Tongue (tissue), 1 donor: ENCODE measurements at regions not wholly inside any gene's neighbourhood (a gene's known extent, or its start where the extent isn't known, plus 50 kb on each side); places are given as distances from the start of the nearest gene placed in this dataset.
"Not testable (repeated sequence)": the region's sequence is repeated elsewhere in the genome, so short reads cannot be mapped to it uniquely, and the experiment has no call there.

Experiments
- DNase-seq: peaks from one replicate; pipeline ENCODE4 v3.0.0-alpha.2; 2015

DNA sequence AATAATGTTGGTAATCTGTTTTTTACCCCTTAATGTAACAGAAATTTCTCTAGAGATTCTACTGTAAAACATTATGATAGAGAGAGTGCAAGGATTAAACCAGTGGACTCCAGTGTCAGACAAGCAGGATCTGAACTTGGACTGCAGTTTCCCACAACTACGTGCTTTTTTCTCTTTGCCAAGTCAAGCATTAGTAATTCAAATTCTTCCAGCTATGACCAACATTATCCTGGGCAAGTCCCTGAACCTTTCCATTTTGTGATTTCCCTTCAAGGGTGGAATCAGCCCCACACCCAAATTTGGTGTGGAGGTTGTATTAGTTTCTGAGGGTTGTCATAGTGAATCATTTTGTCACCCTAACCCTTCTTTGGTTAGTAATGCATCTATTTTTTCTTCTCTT lies 482.0 kb downstream of the ZNF516 start:
- DNase-seq = no peak

DNA sequence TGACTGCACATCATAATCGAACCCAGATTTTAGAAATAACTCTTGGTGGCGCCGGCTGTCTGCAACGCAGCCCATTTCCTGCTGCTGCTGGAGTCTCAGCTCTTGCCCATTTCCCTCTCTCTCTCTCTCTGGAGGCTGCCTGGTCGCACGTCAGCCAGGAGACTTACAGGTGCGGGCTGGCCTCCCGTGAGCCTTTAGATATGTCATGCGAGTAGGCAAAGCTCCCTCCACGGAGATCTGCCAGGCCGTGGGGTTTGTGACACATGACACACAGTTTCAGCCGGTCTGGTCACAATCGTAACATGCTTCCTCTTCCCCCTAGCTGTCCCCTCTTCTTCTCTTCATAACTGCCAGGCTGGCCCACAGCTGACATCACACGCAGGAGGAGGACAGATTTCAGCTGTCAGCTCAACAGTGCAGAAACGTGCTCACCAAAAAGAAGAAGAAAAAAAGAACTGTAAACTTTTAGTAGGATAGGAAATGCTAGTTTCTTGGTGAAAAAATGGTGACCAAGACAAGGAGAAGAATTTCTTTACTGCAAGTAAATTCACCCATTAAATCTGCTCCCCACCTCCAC lies 489.3 kb downstream of the ZNF516 start:
- peak; percentile 43 for DNase-seq

DNA sequence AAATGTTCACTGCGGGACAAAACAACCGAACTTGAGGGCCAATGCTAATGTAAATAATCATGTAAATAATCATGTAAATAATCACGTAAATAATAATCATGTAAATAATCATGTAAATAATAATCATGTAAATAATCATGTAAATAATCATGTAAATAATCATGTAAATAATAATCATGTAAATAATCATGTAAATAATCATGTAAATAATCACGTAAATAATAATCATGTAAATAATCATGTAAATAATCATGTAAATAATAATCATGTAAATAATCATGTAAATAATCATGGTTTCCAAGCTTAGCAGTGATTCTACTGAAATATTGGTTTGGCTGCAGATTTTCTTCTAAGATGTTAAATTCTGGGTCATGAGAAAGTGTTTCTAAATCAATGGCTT lies 507.1 kb downstream of the ZNF516 start:
- not testable (repeated sequence) for DNase-seq

DNA sequence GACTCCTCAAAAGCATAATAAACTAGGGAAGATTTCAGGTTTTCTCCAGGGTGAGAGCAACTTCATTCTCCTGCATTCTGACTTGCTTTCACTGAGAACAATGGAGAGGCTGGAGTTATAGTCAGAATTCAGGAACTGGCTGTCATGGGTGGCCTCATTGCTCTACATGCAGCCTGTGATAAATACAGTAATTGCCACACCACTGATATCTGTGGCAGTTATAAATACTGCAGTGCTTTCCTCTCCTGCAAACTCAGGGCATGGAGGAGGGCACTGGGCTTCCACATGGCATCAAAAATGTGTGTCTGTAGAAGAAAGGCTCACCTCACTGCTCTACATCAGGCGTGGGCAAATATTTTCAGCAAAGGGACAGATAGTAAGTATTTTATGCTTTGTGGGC lies 510.2 kb downstream of the ZNF516 start:
- DNase-seq = no peak

DNA sequence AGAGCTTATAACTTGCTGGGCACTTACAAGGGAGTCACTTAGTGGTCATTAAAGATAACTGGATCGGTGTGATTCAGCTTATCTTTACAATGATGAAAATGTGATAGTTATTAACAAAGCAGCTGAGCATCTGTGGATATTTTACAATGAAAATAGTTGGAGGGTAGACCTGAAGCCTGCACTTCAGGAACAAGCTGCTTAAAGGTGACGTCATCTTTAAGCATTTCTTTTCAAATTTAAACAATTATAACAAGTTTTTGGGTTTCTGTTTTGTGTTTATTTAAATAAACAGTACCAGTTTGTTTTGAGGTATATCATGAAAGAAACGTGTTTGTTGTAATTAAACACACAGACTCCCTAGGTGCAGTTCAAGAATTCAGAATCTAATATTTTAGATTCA lies 513.9 kb downstream of the ZNF516 start:
- no peak for DNase-seq

DNA sequence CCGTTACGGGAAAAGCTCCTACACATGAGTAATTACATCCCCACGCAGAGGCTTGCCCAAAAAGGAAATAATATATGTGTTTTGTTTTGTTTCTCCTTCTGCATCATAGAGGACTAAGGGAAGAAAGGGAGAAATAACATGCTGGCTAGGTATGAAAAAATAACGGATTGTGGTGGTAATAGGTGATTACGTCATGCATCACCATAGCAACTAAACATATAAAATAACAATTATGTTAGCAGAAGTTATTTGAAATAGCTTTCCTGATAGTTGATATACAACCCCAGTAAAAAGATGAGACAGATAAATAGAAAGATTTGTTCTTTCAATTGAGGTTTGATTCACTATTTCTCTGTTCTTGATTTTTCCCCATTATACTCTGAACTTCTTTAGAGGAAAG lies 518.0 kb downstream of the ZNF516 start:
- DNase-seq = peak; percentile 31

DNA sequence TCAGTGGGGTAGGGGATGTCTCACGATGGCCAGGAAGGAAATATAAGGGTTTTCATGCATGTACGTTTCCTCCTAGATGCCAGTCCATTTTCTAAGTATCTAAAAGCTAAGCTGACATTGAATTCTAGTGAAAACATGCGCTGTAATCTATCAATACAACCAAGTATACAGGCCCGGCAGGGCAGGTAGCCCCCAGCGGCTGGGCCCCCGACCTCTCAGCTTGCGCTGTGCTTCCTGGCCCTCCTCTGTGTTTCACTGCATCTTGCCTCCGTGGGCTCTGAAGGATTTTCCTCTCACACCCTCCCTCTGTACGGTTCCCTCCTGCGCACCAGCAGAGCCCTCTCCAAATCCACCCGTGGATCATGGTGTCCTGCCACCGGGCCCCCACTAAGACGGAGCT lies 524.8 kb downstream of the ZNF516 start:
- DNase-seq = no peak

DNA sequence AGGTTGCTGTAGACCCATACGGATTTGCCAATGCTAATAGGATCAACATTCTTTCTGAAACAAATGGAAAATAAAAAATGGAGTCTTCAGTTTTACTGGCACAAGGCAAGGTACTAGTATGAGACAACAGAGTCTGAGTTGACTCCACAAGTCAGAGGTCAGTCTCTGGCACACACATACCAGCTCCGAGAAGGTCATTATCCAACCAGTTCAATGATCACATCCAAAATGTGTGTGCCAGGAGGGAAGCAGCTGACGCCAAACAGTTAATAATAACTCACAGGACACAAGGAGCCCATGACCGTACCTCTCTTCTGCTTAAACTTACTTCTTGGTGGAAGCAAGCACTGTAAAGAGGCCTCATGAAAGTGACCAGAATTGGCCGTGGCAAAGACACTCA lies 528.6 kb downstream of the ZNF516 start:
- no peak for DNase-seq

DNA sequence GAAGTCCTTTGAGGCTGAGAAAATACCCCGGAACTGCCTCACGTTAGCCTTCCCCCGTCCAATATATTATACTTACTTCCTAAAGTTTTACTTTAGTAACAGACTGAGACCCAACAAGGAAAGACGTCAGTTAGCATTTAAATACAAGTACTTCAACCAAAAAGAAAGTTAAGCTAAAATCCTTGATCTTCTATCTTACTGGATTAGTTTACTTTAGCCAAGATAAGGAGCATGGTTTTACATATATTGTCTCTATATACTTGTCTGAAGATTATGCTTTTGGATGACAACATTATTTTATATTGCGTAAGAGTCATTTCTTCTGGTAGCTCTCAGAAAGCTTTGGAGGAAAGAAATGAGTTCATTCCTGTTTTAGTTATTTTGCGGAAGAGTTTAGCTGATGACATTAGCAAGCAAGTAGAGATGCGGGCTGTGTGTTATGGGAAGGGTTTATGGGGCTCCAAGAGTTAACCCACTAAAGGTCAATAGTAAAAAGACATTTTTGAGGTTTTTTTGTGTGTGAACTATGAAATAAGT lies 532.9 kb downstream of the ZNF516 start:
- DNase-seq = no peak

DNA sequence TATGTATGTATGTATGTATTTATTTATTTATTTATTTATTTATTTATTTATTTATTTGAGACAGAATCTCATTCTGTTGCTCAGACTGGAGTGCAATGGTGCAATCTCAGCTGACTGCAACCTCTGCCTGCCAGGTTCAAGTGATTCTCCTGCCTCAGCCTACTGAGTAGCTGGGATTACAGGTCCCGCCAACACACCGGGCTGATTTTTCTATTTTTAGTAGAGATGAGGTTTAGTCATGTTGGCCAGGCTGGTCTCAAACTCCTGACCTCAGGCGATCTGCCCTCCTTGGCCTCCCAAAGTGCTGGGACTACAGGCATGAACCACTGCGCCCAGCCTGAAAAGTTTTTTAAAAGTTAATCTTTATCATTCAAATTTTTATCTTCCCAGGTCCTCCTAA lies 532.9 kb upstream of the SMIM21 start:
- not testable (repeated sequence) for DNase-seq

DNA sequence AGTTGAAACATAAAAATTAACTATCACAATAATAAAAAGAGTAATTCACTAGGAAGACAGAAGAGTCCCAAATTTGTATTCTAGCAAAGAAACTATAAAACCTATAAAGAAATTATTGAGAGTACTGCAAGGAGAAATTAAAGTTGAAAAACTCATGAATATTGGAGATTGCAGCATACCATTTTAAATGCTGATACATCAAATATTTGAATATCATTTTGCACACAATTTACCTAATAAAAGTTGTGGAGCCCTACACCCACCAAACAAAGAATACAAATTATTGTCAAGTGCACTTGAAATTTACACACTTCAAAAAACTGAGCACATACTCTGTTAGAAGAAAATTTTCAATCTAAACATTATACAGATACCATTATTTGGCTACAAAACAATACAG lies 531.6 kb upstream of the SMIM21 start:
- no peak for DNase-seq

DNA sequence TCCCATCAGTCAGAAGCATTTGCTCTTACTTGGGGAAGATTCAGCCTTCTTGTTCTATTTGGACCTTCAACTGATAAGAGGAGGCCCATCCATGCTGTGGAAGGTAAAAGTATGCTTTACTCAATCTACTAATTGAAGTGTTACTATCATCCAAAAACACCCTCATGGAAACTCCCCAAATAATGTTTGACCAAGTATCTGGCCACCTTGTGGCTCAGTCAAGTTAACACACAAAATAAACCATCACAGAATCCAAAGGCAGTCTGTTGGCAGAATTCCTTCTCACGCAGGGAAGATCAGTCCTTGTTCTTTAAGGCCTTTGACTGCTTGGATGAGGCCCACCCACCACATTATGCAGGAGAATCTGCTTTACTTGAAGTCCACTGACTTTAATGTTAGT lies 531.2 kb upstream of the SMIM21 start:
- DNase-seq = no peak

DNA sequence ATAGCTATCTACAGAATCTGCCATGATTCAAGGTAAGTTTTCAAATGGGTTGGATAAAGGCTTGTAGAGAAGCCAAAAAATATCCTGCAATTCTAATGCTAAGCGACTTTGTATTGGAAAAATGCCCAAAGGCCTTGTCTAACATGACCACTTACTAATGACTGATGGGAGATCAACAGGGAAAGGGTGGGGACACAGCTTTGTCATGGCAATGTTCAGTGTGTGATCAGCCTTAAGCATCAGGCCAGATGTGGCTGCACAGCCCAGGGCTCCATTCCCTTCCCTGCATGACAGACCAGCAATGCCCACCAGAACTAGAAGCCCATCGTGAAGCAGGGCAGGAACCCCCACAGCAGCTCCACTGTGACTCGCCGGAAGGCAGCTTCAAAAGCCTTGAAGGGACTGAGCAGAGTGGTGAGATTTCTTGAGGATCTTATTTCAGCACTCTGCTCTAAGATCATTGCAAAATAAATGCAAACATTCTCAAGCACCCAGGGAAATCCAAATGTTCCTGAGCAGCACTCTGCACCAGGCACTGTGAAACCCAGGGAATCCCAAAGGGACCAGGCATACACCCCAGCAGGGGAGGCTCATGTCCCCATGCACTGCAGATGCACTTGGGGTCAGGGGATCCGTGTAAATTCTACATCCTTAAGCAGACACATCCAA lies 517.9 kb upstream of the SMIM21 start:
- DNase-seq = no peak

DNA sequence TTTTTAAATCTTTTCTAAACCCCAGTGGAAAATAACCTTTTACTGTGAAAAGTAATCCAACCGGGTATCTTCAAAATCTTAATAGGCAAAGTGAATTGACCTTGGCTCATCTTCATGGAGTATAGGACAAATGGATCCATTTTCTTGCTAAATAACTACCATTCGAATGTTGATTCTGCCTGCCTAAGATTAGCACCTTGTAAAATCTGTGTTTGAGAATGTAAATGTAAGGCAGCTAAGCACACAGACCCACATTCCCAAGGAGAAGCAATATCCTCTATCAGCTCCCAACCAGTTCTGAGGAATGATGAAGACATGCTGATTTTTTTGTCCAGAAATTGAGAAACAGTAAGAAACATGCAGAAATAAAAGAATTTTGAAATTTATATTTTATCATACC lies 509.8 kb upstream of the SMIM21 start:
- DNase-seq = no peak

DNA sequence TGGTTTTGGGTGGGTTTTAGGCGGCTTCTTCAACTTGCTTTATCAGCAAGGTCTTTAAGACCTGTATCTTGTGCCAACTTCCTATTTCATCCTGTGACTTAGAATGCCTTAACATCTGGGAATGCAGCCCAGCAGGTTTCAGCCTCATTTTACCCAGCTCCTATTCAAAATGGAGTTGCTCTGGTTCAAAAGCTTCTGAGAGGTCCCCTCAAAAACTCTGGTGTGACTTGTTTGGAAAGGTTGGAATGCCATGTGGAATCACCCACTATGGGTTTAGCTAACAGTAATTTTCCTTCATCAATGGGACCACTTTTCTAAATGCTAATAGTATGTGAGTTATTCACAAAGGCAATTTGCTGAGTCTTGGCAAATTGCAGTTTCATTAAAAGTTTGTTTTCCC lies 509.4 kb upstream of the SMIM21 start:
- no peak for DNase-seq

DNA sequence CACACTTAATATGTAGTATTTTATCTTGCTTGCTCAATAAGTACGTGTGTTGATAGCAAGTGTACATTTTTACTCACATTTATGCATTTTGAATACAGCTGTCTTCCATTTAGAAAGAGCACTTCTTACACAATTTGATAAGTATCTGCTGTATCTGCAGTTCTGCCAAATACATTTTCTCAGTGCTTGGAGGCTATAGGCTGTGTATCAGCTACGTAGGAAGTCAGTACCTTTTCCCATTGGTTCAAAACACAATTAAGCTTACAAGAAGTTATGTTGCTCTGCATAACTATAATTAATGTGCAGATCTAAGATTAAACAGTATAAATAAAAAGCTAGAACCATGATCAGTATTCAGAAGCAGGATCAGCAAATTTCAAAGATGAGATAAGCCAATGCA lies 503.6 kb upstream of the SMIM21 start:
- DNase-seq = no peak

DNA sequence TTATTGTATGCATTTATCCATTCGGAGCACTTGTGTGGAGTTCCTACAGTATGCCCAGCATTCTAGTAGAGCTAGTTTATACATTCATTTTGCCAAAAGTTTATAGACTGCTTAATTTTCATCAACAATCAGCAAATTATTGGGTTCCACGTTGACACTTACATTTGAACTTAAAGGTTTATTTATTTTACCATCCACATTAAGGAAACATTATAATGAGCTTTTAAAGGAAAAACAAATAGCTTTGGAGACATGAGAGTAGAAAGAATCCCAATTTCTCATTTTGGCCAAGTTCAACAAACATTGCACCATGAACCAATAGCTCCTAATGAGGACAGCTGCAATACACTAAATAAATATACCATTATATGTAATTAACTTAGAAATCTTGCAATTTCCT lies 501.2 kb upstream of the SMIM21 start:
- DNase-seq = no peak

DNA sequence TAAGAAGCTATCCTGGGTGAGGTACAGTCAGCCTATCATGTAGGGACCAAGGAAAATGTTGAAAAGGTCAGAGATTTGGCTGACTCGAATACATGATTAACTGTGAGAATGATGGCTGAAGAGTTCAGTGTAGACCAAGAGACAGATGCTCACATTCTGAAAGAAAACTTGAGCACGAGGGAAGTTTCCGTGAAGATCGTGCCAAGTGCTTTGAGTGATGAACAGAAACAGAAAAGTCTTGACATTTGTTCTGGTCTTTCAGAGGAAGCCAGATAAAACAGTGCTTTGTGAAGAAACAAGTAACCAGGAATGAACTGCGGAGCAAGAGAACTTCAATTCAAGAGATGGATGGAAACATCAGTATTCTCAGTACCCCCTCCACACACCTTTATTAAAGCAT lies 500.3 kb upstream of the SMIM21 start:
- no peak for DNase-seq

DNA sequence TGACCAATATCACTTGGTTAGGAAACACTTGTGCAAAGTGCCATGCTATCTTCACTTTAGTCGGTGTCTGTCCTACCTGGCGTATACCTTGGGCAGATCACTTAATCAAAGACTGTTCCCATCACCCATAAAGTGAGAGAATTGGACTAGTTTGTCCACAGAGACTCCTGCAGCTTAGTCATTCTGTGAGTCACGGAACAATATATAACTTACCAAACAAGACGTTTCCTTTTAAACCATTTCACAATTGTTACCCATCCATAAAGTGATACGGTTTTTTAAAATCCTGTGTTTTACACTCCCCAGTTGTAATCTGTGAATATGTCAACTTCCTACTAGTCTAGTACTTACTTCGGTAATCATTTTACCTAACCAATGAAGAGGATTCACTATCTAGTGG lies 499.3 kb upstream of the SMIM21 start:
- DNase-seq = no peak

DNA sequence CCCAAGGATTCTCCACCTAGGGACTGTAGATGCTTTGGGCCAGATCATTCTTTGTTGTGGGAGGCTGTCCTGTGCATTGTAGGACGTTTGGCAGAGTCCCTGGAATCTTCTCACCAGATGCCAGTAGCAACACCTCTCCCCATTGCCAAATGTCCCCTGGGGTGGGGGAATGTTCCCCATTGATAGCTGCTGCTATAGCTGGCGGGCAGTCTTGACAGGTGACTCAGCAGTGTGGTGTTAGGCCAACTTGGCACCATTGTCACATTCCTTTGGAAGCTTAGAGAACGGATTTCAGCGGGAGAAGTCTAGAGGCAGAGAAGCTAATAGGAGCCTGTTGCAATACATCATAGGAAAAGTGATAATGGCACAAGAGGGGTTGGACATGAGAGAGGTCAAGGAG lies 495.7 kb upstream of the SMIM21 start:
- peak; percentile 68 for DNase-seq

DNA sequence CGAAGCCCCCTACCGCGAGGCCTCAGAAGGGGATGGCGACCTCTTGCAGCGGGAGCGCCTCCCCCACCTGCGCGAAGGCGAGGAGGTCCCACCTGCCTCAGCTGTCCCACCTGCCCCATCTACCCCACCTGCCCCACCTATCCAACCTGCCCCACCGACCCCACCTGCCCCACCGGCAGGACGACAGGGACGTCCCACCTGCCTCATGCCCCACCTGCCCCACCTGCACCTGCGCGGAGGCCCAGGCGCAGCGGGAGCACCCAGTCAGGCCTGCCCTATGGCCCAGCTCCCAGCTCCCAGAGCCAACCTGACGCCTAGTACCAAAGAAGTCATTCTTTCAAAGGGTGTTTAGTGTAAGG lies 489.1 kb upstream of the SMIM21 start:
- no peak for DNase-seq

DNA sequence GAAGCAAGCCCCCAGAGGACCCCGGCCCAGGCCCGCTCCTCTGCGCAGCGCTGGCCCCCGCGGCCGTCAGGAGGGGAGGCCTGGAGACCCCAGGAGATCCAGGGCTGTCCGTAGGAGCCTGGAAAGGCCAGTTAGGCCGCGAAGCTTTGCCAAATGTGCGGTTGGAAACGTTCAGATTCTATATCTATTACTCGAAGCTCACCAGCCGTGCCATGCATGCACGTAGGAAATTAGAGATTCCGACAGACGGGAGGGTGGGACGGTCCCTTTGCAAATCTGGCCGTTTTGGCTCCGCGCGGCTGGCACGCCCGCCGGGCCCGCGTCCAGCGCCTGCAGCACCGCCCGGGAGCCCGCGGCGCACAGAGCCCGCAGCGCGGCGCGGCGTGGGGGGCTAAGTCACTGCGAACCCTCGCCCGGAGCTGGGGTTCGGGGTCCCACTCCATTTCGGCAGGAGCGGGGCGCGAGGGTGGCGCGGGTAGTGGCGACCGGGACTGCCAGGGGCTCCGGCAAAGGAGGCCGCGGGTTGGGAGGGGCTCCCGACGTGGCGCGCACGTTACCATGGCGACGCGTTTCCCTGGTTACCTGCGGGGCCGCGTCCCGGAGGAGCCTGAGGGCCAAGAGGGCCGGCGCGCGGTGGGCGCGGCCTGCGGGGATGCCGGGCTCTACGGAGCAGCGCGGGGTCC lies 488.6 kb upstream of the SMIM21 start:
- peak; percentile 80 for DNase-seq

DNA sequence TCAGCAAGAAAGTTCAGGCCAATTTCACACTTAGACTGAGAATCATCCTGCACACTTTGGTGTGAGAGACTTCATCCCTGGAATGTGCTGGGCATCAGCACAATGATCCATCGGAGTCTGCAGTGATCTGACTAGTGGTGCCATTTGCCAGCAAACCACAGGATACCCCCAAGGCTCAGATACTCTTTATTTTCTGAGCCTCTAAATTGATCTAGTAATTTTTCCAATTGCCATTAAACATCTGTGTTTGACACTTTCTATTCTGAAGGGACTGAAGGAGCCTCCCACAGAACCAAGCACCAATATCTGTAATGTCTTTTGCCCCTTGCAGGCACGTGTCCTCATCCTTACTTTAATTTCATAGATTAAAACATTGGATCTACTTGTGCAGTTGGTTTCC lies 485.3 kb upstream of the SMIM21 start:
- DNase-seq = no peak

DNA sequence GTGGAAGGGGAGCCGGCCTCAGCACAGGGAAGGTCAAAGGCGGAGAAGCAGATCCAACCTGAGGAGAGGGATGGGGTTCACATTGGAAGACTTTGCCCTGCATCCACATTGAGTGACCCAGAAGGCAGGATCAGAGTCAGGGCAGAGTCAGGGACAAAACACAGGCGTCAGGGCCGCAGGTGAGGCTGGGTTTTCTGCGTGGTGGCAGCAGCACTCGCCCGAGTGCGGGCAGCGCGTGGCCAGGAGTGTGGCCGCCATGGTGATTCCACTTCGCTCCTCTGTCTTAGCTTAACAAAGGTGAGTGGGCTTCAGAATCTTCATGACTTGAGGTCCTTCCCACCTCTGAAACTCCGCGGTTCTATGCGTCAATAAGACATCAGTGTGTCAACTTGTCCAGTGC lies 476.9 kb upstream of the SMIM21 start:
- DNase-seq = no peak
